Thyroid gland (tissue), 4 donors: ENCODE measurements at regions not wholly inside any gene's neighbourhood (a gene's known extent, or its start where the extent isn't known, plus 50 kb on each side); places are given as distances from the start of the nearest gene placed in this dataset.
"Not testable (repeated sequence)": the region's sequence is repeated elsewhere in the genome, so short reads cannot be mapped to it uniquely, and the experiment has no call there.

Experiments used
- DNase-seq, 2 donors: peaks; one replicate each; pipeline ENCODE4 v3.0.0-alpha.2; 2019
- H3K27ac ChIP-seq, 3 donors: fragments of 200-600 bp; sonication (generic); 1 replicate in 2 of 3; 2 replicates in 1 of 3; pipeline ENCODE4 v1.5.1; 2016 to 2019; ENCODE audit warnings: mild to moderate bottlenecking in 1 of 3, moderate library complexity in 1 of 3
- H3K27me3 ChIP-seq: fragments of 200-600 bp; sonication (generic); one replicate; pipeline ENCODE4 v1.5.1; 2019
- H3K36me3 ChIP-seq, 2 donors: fragments of 200-600 bp; sonication (generic); one replicate each; pipeline ENCODE4 v1.5.1; 2016 to 2019
- H3K4me1 ChIP-seq, 2 donors: fragments of 200-600 bp; sonication (generic); one replicate each; pipeline ENCODE4 v1.5.1; 2017 to 2019
- H3K4me3 ChIP-seq, 3 donors: fragments of 200-600 bp; sonication (generic); replicated peaks in 1 of 3; 1 replicate in 2 of 3; 2 replicates in 1 of 3; pipeline ENCODE4 v1.5.1; 2016; ENCODE audit warnings: mild to moderate bottlenecking in 1 of 3
- H3K9me3 ChIP-seq: fragments of 200-600 bp; sonication (generic); one replicate; pipeline ENCODE4 v1.5.1; 2017
- CTCF ChIP-seq, 6 experiments: fragments of 200-600 bp in 3 of 6; fragments of 450-650 bp in 3 of 6; sonication (generic) in 3 of 6; IDR thresholded peaks; one replicate each; pipeline ENCODE4 v1.5.1; 2016 to 2019; ENCODE audit warnings: antibody characterized with exemption in 6 of 6, mild to moderate bottlenecking in 2 of 6, inconsistent platforms in 1 of 6, moderate library complexity in 1 of 6
- POLR2A ChIP-seq, 2 donors: fragments of 450-650 bp; IDR thresholded peaks; one replicate each; pipeline ENCODE4 v1.6.1; 2017; ENCODE audit warnings: antibody characterized with exemption in 2 of 2, mild to moderate bottlenecking in 2 of 2, moderate library complexity in 1 of 2
- WGBS, 2 donors: methylation state at CpG; one replicate each; pipeline ENCODE4 v1.1.5; 2017; 5-methylcytosine and 5-hydroxymethylcytosine counted together
- intact Hi-C: fragments of 100-400 bp; cut with DNase I; formaldehyde crosslinking; loops from one replicate; pipeline ENCODE4 v1.15.1; 2023

GRCh38 chr4:78660559-78660958 lies 109.0 kb downstream of the ANXA3 start:
- 97 to 98% methylated on average over 4 of the region's 4 CpGs for WGBS, 2 donors
- Histone ChIP-seq H3K4me3 (no peak overlapping the region), H3K27me3 (no peaks in the 10 kb centered on the region), H3K27ac (no peak overlapping the region), H3K36me3 (no peaks in the 10 kb centered on the region), H3K4me1 (peaks cover 13 to 17% of the 10 kb centered on the region in 2 donors), H3K9me3 (no peaks in the 10 kb centered on the region)
- intact Hi-C loops, result no loop called here
- DNase-seq, result no peak
- no peak for TF ChIP-seq POLR2A (IDR thresholded peaks at IDR 0.05)
- no peak for TF ChIP-seq CTCF (IDR thresholded peaks at IDR 0.05)

GRCh38 chr4:78661086-78661690 lies 109.6 kb downstream of the ANXA3 start:
- Histone ChIP-seq H3K27me3 (no peaks in the 10 kb centered on the region), H3K4me3 (no peak overlapping the region), H3K9me3 (no peaks in the 10 kb centered on the region), H3K4me1 (peaks cover 13 to 17% of the 10 kb centered on the region in 2 donors), H3K36me3 (no peaks in the 10 kb centered on the region), H3K27ac (peak overlapping the region; percentile 56 to 69 (median 66))
- intact Hi-C loops, result no loop called here
- 87 to 95% methylated on average over 3 of the region's 3 CpGs for WGBS, 2 donors
- no peak for TF ChIP-seq POLR2A (IDR thresholded peaks at IDR 0.05)
- TF ChIP-seq CTCF (IDR thresholded peaks at IDR 0.05), result no peak
- no peak for DNase-seq

- H3K9me3 ChIP-seq, result no peaks in the 10 kb centered on the region
- no peaks in the 10 kb centered on the region for H3K36me3 ChIP-seq
- TF ChIP-seq POLR2A (IDR thresholded peaks at IDR 0.05) (peak in 1 of 2 donors; percentile 32), CTCF (IDR thresholded peaks at IDR 0.05) (no peak)
- DNase-seq, result peak; percentile 17 to 33
- H3K4me3 ChIP-seq, result no peak overlapping the region
- intact Hi-C loops, result no loop called here
- WGBS, 2 donors, result 8 to 15% methylated on average over 3 of the region's 3 CpGs
- H3K27me3 ChIP-seq, result no peaks in the 10 kb centered on the region
- H3K4me1 ChIP-seq, result peaks cover 13 to 17% of the 10 kb centered on the region in 2 donors
- H3K27ac ChIP-seq, result peak overlapping the region; percentile 56 to 69 (median 66)
These were observed 110.5 kb downstream of the ANXA3 start for GRCh38 chr4:78661921-78662521.

GRCh38 chr4:78662658-78663057 lies 111.1 kb downstream of the ANXA3 start:
- H3K4me3 ChIP-seq, result no peak overlapping the region
- H3K4me1 ChIP-seq, result peaks cover 13 to 17% of the 10 kb centered on the region in 2 donors
- no peaks in the 10 kb centered on the region for H3K36me3 ChIP-seq
- DNase-seq, result no peak
- H3K27me3 ChIP-seq, result no peaks in the 10 kb centered on the region
- H3K27ac ChIP-seq, result peak overlapping the region; percentile 56 to 69 (median 66)
- H3K9me3 ChIP-seq, result no peaks in the 10 kb centered on the region
- WGBS, 2 donors, result 93 to 96% methylated on average over 1 of the region's 1 CpG
- intact Hi-C loops, result no loop called here
- no peak for TF ChIP-seq CTCF (IDR thresholded peaks at IDR 0.05)
- TF ChIP-seq POLR2A (IDR thresholded peaks at IDR 0.05), result no peak

GRCh38 chr4:78664296-78664695 lies 111.9 kb upstream of the BMP2K start:
- H3K4me3 ChIP-seq, intact Hi-C loops, H3K27ac ChIP-seq, H3K27me3 ChIP-seq, DNase-seq, H3K9me3 ChIP-seq, H3K36me3 ChIP-seq: not testable (repeated sequence)
- WGBS, 2 donors, result 97% methylated on average over 5 of the region's 5 CpGs
- peaks cover 13 to 17% of the 10 kb centered on the region in 2 donors for H3K4me1 ChIP-seq
